A549 (cell line): ENCODE measurements at regions not wholly inside any gene's neighbourhood (a gene's known extent, or its start where the extent isn't known, plus 50 kb on each side); places are given as distances from the start of the nearest gene placed in this dataset.

Experiments used
- ATAC-seq, 2 experiments: fragments of 200-7000 bp in 1 of 2; fragments of >200 bp in 1 of 2; cut with Nextera tagmentation in 1 of 2; cut with Tn5 transposase in 1 of 2; 3 replicates each; pipeline versions ENCODE4 v1.8.0 to v1.9.1; 2018 to 2020; ENCODE audit warnings: mild to moderate bottlenecking in 1 of 2, moderate library complexity in 1 of 2
- CTCF ChIA-PET: fragments of 300-600 bp; sonication (Branson Sonifier 250); formaldehyde crosslinking; extraction: SDS; loops from one replicate; lab custom pipeline; 2021; ENCODE audit warnings: antibody characterized with exemption, inconsistent platforms; lab: Yijun Ruan, JAX
- POLR2A ChIA-PET: fragments of 350-600 bp; formaldehyde crosslinking; extraction: SDS; loops from one replicate; lab custom pipeline; 2021; ENCODE audit warnings: antibody characterized with exemption, inconsistent platforms; lab: Yijun Ruan, JAX
- DNase-seq, 2 experiments: peaks; one replicate each; pipeline versions ENCODE4 v3.0.0 to v3.0.0-alpha.2; 2011 to 2016; ENCODE audit warnings: low read depth in 1 of 2, low spot score in 1 of 2
- FAIRE-seq: peaks from 2 replicates; lab custom pipeline; 2011; peaks lifted over from hg19 to GRCh38; lab: Jason Lieb, UNC
- H3K27ac ChIP-seq, 2 experiments: fragments of >200 bp; sonication (Bioruptor Twin); formaldehyde crosslinking; 3 replicates each; pipeline ENCODE4 v1.5.1; 2016 to 2017
- H3K4me1 ChIP-seq: fragments of >200 bp; sonication (Bioruptor Twin); formaldehyde crosslinking; 3 replicates; pipeline ENCODE4 v1.6.1; 2016
- H3K4me2 ChIP-seq: fragments of >200 bp; sonication (Bioruptor Twin); formaldehyde crosslinking; 3 replicates; pipeline ENCODE4 v1.6.1; 2016
- H3K4me3 ChIP-seq: fragments of >200 bp; sonication (Bioruptor Twin); formaldehyde crosslinking; 3 replicates; pipeline ENCODE4 v1.5.1; 2016
- H3K9me3 ChIP-seq: fragments of >200 bp; sonication (Bioruptor Twin); formaldehyde crosslinking; 3 replicates; pipeline ENCODE4 v1.6.1; 2016
- CBX8 ChIP-seq: fragments of 200-600 bp; sonication (generic); IDR thresholded peaks from 2 replicates; pipeline ENCODE4 v1.6.1; 2016
- CHD4 ChIP-seq: fragments of 200-600 bp; sonication (generic); IDR thresholded peaks from 2 replicates; pipeline ENCODE4 v1.6.1; 2016; ENCODE audit warnings: antibody characterized with exemption, mild to moderate bottlenecking, borderline replicate concordance
- EHF ChIP-seq: fragments of 250-450 bp; sonication (Bioruptor Pico); IDR thresholded peaks from 2 replicates; pipeline ENCODE4 v1.5.0; 2020; ENCODE audit warnings: mild to moderate bottlenecking
- EP300 ChIP-seq, 2 experiments: fragments of >200 bp; sonication (Bioruptor Twin); formaldehyde crosslinking; IDR thresholded peaks; 2 replicates in 1 of 2; 3 replicates in 1 of 2; pipeline ENCODE4 v1.6.1; 2016 to 2017
- FOSB ChIP-seq: fragments of 250-450 bp; sonication (Bioruptor Pico); IDR thresholded peaks from 2 replicates; pipeline ENCODE4 v1.5.0; 2020; ENCODE audit warnings: mild to moderate bottlenecking, moderate library complexity
- FOSL2 ChIP-seq, 2 experiments: fragments of 450-650 bp in 1 of 2; fragments of >200 bp in 1 of 2; sonication (Bioruptor Twin) in 1 of 2; formaldehyde crosslinking; IDR thresholded peaks; 2 replicates each; pipeline versions ENCODE4 v1.5.0 to v1.6.1; 2016 to 2020; ENCODE audit warnings: mild to moderate bottlenecking in 1 of 2, moderate library complexity in 1 of 2
- HDAC2 ChIP-seq: fragments of 200-600 bp; sonication (generic); IDR thresholded peaks from 2 replicates; pipeline ENCODE4 v1.6.1; 2016
- HES2 ChIP-seq: fragments of >200 bp; sonication (Bioruptor Twin); formaldehyde crosslinking; IDR thresholded peaks from 2 replicates; pipeline ENCODE4 v1.6.1; 2016
- HMGXB4 ChIP-seq: fragments of 250-450 bp; sonication (Bioruptor Pico); IDR thresholded peaks from 2 replicates; pipeline ENCODE4 v1.5.0; 2021; ENCODE audit warnings: mild to moderate bottlenecking, moderate library complexity, borderline replicate concordance
- JUNB ChIP-seq: fragments of >200 bp; sonication (Bioruptor Twin); formaldehyde crosslinking; IDR thresholded peaks from 2 replicates; pipeline ENCODE4 v1.6.1; 2016
- MAFK ChIP-seq: fragments of 450-650 bp; IDR thresholded peaks from 2 replicates; pipeline ENCODE4 v1.6.1; 2014; ENCODE audit not compliant: partially characterized antibody
- MYC ChIP-seq: IDR thresholded peaks from 2 replicates; pipeline ENCODE4 v1.6.1; 2012; ENCODE audit warnings: mild to moderate bottlenecking, inconsistent platforms, low read length, improper control_type of control experiment, borderline replicate concordance
- NFE2L2 ChIP-seq: fragments of 150-350 bp; conservative IDR thresholded peaks from 2 replicates; pipeline ENCODE4 v1.6.1; 2014; ENCODE audit warnings: low read length
- NPAS2 ChIP-seq: fragments of 250-450 bp; sonication (Bioruptor Pico); IDR thresholded peaks from 2 replicates; pipeline ENCODE4 v1.8.0; 2022; ENCODE audit warnings: mild to moderate bottlenecking, moderate library complexity, borderline replicate concordance
- RAD21 ChIP-seq, 2 experiments: fragments of >200 bp in 1 of 2; sonication (Bioruptor Twin) in 1 of 2; formaldehyde crosslinking in 1 of 2; IDR thresholded peaks in 1 of 2; conservative IDR thresholded peaks in 1 of 2; 2 replicates in 1 of 2; 3 replicates in 1 of 2; pipeline ENCODE4 v1.6.1; 2012 to 2018; ENCODE audit warnings: inconsistent platforms in 1 of 2
- RARB ChIP-seq: fragments of 250-450 bp; sonication (Bioruptor Pico); IDR thresholded peaks from 2 replicates; pipeline ENCODE4 v1.8.0; 2021; ENCODE audit warnings: mild to moderate bottlenecking, moderate library complexity
- RCOR1 ChIP-seq: fragments of 150-350 bp; IDR thresholded peaks from 2 replicates; pipeline ENCODE4 v1.6.1; 2014; ENCODE audit warnings: antibody characterized with exemption, low read length, low read depth
- TFCP2L1 ChIP-seq: fragments of 250-450 bp; sonication (Bioruptor Pico); IDR thresholded peaks from 2 replicates; pipeline ENCODE4 v1.5.0; 2021; ENCODE audit warnings: mild to moderate bottlenecking
- ZFP36 ChIP-seq: fragments of 450-650 bp; IDR thresholded peaks from 2 replicates; pipeline ENCODE4 v1.6.1; 2014; ENCODE audit warnings: borderline replicate concordance; ENCODE audit not compliant: partially characterized antibody
- WGBS: methylation state at CpG from one replicate; pipeline ENCODE4 v1.1.6; 2017; ENCODE audit errors: missing lambda C conversion rate; 5-methylcytosine and 5-hydroxymethylcytosine counted together
- TF ChIP-seq, protein P1 (sequence below): fragments of 150-350 bp; IDR thresholded peaks from 2 replicates; pipeline ENCODE4 v1.6.1; 2014; ENCODE audit warnings: low read depth, mild to moderate bottlenecking, low read length
- TF ChIP-seq, protein P2 (sequence below): fragments of 250-450 bp; sonication (Bioruptor Pico); IDR thresholded peaks from 2 replicates; pipeline ENCODE4 v1.5.0; 2020; ENCODE audit warnings: low read depth, mild to moderate bottlenecking, moderate library complexity
- TF ChIP-seq, protein P3 (sequence below): fragments of >200 bp; sonication (Bioruptor Twin); formaldehyde crosslinking; IDR thresholded peaks from 3 replicates; pipeline ENCODE4 v1.5.1; 2016

GRCh38 chr1:83520797-83521196 lies 478.1 kb downstream of the TTLL7 start:
- CTCF ChIA-PET, result interaction anchor here (0.8 kb wide), 1 partner anchor 40 kb away, joined by 3 read pairs; no protein-coding TSS in a partner anchor
- Histone ChIP-seq H3K4me2 (no peak overlapping the region), H3K9me3 (no peaks in the 10 kb centered on the region), H3K4me3 (no peak overlapping the region), H3K27ac (no peak overlapping the region), H3K4me1 (no peaks in the 10 kb centered on the region)
- ATAC-seq, result no peak
- POLR2A ChIA-PET, result no interaction called here
- FAIRE-seq, result no peak
- TF ChIP-seq CHD4, result no peak
- TF ChIP-seq NPAS2 (CRISPR knock-in tag), result no peak
- TF ChIP-seq TFCP2L1, result no peak
- no peak for TF ChIP-seq ZFP36
- WGBS, result 0% methylated on average over 1 of the region's 1 CpG
- peak in 1 of 2 experiments; percentile 1 for DNase-seq

DNA sequence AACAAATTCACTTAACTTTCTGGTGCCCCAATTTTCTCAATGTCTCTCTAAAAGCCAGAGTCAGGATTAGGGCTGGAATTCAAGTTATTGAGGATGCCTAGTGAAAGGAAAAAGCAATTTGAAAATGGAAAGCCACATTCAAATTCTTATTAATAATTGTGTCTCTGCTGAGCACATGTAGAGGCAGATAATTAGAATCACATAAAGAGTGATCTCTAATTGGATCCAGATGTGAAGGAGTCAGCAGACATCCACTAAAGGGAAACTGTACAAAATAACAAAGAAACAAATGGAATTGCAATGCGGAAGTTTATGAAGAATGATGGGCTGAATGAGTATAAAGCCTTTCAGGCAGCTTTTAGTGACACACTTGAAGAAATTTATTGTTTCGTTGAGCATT lies 482.6 kb downstream of the TTLL7 start:
- no peak for ATAC-seq
- FAIRE-seq, result no peak
- CTCF ChIA-PET, result no interaction called here
- Histone ChIP-seq H3K4me2 (no peak overlapping the region), H3K4me3 (no peak overlapping the region), H3K27ac (no peak overlapping the region), H3K4me1 (no peaks in the 10 kb centered on the region), H3K9me3 (no peaks in the 10 kb centered on the region)
- DNase-seq, result no peak
- POLR2A ChIA-PET, result no interaction called here
- 10% methylated on average over 2 of the region's 2 CpGs for WGBS
- TF ChIP-seq, protein P1, sequence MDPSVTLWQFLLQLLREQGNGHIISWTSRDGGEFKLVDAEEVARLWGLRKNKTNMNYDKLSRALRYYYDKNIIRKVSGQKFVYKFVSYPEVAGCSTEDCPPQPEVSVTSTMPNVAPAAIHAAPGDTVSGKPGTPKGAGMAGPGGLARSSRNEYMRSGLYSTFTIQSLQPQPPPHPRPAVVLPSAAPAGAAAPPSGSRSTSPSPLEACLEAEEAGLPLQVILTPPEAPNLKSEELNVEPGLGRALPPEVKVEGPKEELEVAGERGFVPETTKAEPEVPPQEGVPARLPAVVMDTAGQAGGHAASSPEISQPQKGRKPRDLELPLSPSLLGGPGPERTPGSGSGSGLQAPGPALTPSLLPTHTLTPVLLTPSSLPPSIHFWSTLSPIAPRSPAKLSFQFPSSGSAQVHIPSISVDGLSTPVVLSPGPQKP, result no peak
- TF ChIP-seq HMGXB4 (CRISPR knock-in tag), result no peak
- TF ChIP-seq, all 56 proteins: peak for 0

- no peak for FAIRE-seq
- H3K4me1 ChIP-seq, result no peaks in the 10 kb centered on the region
- no peaks in the 10 kb centered on the region for H3K9me3 ChIP-seq
- CTCF ChIA-PET, result no interaction called here
- H3K4me3 ChIP-seq, result no peak overlapping the region
- POLR2A ChIA-PET, result no interaction called here
- TF ChIP-seq RARB (CRISPR knock-in tag), result no peak
- no peak for TF ChIP-seq HDAC2
- TF ChIP-seq NFE2L2, result no peak
- no peak for TF ChIP-seq FOSB
- TF ChIP-seq EP300 (IDR thresholded peaks at IDR 0.05), result no peak
- TF ChIP-seq HES2, result no peak
- TF ChIP-seq, protein P2, sequence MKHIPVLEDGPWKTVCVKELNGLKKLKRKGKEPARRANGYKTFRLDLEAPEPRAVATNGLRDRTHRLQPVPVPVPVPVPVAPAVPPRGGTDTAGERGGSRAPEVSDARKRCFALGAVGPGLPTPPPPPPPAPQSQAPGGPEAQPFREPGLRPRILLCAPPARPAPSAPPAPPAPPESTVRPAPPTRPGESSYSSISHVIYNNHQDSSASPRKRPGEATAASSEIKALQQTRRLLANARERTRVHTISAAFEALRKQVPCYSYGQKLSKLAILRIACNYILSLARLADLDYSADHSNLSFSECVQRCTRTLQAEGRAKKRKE (CRISPR knock-in tag), result no peak
- no peak for TF ChIP-seq MAFK
- TF ChIP-seq CBX8, result no peak
- TF ChIP-seq CHD4, result no peak
- TF ChIP-seq JUNB, result no peak
- TF ChIP-seq, protein P3, sequence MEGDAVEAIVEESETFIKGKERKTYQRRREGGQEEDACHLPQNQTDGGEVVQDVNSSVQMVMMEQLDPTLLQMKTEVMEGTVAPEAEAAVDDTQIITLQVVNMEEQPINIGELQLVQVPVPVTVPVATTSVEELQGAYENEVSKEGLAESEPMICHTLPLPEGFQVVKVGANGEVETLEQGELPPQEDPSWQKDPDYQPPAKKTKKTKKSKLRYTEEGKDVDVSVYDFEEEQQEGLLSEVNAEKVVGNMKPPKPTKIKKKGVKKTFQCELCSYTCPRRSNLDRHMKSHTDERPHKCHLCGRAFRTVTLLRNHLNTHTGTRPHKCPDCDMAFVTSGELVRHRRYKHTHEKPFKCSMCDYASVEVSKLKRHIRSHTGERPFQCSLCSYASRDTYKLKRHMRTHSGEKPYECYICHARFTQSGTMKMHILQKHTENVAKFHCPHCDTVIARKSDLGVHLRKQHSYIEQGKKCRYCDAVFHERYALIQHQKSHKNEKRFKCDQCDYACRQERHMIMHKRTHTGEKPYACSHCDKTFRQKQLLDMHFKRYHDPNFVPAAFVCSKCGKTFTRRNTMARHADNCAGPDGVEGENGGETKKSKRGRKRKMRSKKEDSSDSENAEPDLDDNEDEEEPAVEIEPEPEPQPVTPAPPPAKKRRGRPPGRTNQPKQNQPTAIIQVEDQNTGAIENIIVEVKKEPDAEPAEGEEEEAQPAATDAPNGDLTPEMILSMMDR, result no peak
- TF ChIP-seq RAD21 (conservative IDR thresholded peaks at IDR 0.05 in 1 of 2, IDR thresholded peaks at IDR 0.05 in 1 of 2), result no peak
- no peak for TF ChIP-seq FOSL2 (IDR thresholded peaks at IDR 0.05)
- no peak for TF ChIP-seq FOSL2 (CRISPR knock-in tag; IDR thresholded peaks at IDR 0.05)
- no peak for TF ChIP-seq EHF
- no peak for TF ChIP-seq NPAS2 (CRISPR knock-in tag)
- TF ChIP-seq RCOR1, result no peak
- TF ChIP-seq MYC, result no peak
- TF ChIP-seq, all 56 proteins: peak for 0
- H3K27ac ChIP-seq, result no peak overlapping the region
- H3K4me2 ChIP-seq, result no peak overlapping the region
- WGBS, result 11% methylated on average over 6 of the region's 6 CpGs
- ATAC-seq (no peak), DNase-seq (no peak)
Measured at GRCh38 chr1:83515578-83516154, 483.3 kb downstream of the TTLL7 start.
